WTC11 (cell line): ENCODE measurements at regions not wholly inside any gene's neighbourhood (a gene's known extent, or its start where the extent isn't known, plus 50 kb on each side); places are given as distances from the start of the nearest gene placed in this dataset.

Experiments used
- ATAC-seq: fragments of 200-7000 bp; cut with Tn5 transposase; 2 replicates; pipeline ENCODE4 v1.10.0; 2021; ENCODE audit warnings: mild to moderate bottlenecking, moderate library complexity
- CTCF ChIA-PET: fragments of 300-600 bp; sonication (Branson Sonifier 250); formaldehyde crosslinking; loops from one replicate; lab custom pipeline; 2021; ENCODE audit warnings: antibody characterized with exemption; lab: Charles Lee
- POLR2A ChIA-PET: fragments of 350-600 bp; sonication (Branson Sonifier 250); formaldehyde crosslinking; loops from one replicate; lab custom pipeline; 2021; ENCODE audit warnings: antibody characterized with exemption; lab: Charles Lee
- DNase-seq: peaks from one replicate; pipeline ENCODE4 v3.0.0; 2021; ENCODE audit warnings: low spot score
- H3K27ac Mint-ChIP-seq: 2 replicates; pipeline ENCODE4 v1.8.0; 2021; ENCODE audit warnings: mixed read lengths
- H3K27me3 Mint-ChIP-seq: 2 replicates; pipeline ENCODE4 v1.8.0; 2021; ENCODE audit warnings: low read depth, mild to moderate bottlenecking, moderate library complexity, mixed read lengths
- H3K36me3 Mint-ChIP-seq: 2 replicates; pipeline ENCODE4 v1.8.0; 2021; ENCODE audit warnings: mixed read lengths
- H3K4me1 Mint-ChIP-seq: 2 replicates; pipeline ENCODE4 v1.8.0; 2022; ENCODE audit warnings: mixed read lengths
- H3K4me3 Mint-ChIP-seq: 2 replicates; pipeline ENCODE4 v1.8.0; 2021; ENCODE audit warnings: mild to moderate bottlenecking, moderate library complexity, mixed read lengths
- H3K9me3 Mint-ChIP-seq: 2 replicates; pipeline ENCODE4 v1.8.0; 2021; ENCODE audit warnings: mixed read lengths
- AR ChIP-seq: fragments of 250-450 bp; sonication (Bioruptor Pico); IDR thresholded peaks from 2 replicates; pipeline ENCODE4 v1.9.0; 2021; ENCODE audit warnings: mild to moderate bottlenecking
- CBFB ChIP-seq: sonication (generic); formaldehyde crosslinking; IDR thresholded peaks from 2 replicates; pipeline ENCODE4 v1.8.1; 2022; ENCODE audit warnings: mild to moderate bottlenecking, low read depth, missing genetic modification reagents
- CREB1 ChIP-seq: sonication (generic); formaldehyde crosslinking; IDR thresholded peaks from 2 replicates; pipeline ENCODE4 v1.8.0; 2023; ENCODE audit warnings: mild to moderate bottlenecking, missing genetic modification reagents
- CREM ChIP-seq: sonication (generic); formaldehyde crosslinking; IDR thresholded peaks from 2 replicates; pipeline ENCODE4 v1.8.1; 2022; ENCODE audit warnings: mild to moderate bottlenecking, missing genetic modification reagents, moderate library complexity
- EMX1 ChIP-seq: fragments of 250-450 bp; sonication (Bioruptor Pico); IDR thresholded peaks from 2 replicates; pipeline ENCODE4 v1.8.0; 2021; ENCODE audit warnings: mild to moderate bottlenecking
- GABPB1 ChIP-seq: sonication (generic); formaldehyde crosslinking; IDR thresholded peaks from 2 replicates; pipeline ENCODE4 v1.8.1; 2023; ENCODE audit warnings: mild to moderate bottlenecking, missing genetic modification reagents
- GRHL2 ChIP-seq: fragments of 250-450 bp; sonication (Bioruptor Pico); IDR thresholded peaks from 2 replicates; pipeline ENCODE4 v1.8.0; 2022; ENCODE audit warnings: mild to moderate bottlenecking, moderate library complexity; ENCODE audit not compliant: insufficient replicate concordance, severe bottlenecking
- IRF2 ChIP-seq: sonication (generic); formaldehyde crosslinking; IDR thresholded peaks from 2 replicates; pipeline ENCODE4 v1.8.0; 2022; ENCODE audit warnings: low read depth, missing genetic modification reagents, borderline replicate concordance
- JAZF1 ChIP-seq: fragments of 250-450 bp; sonication (Bioruptor Pico); IDR thresholded peaks from 2 replicates; pipeline ENCODE4 v1.9.0; 2021; ENCODE audit warnings: moderate library complexity, mild to moderate bottlenecking, inconsistent platforms
- JUN ChIP-seq: sonication (generic); formaldehyde crosslinking; IDR thresholded peaks from 2 replicates; pipeline ENCODE4 v1.8.0; 2023; ENCODE audit warnings: mild to moderate bottlenecking, missing genetic modification reagents
- MXD4 ChIP-seq: fragments of 250-450 bp; sonication (Bioruptor Pico); IDR thresholded peaks from 2 replicates; pipeline ENCODE4 v1.8.0; 2021; ENCODE audit warnings: mild to moderate bottlenecking, moderate library complexity, borderline replicate concordance
- NR1H2 ChIP-seq: sonication (generic); formaldehyde crosslinking; IDR thresholded peaks from 2 replicates; pipeline ENCODE4 v1.9.0; 2021; ENCODE audit warnings: mild to moderate bottlenecking, moderate library complexity, missing genetic modification reagents
- PRRX2 ChIP-seq: fragments of 250-450 bp; sonication (Bioruptor Pico); IDR thresholded peaks from 2 replicates; pipeline ENCODE4 v1.8.0; 2021; ENCODE audit warnings: mild to moderate bottlenecking
- TP53 ChIP-seq: sonication (generic); formaldehyde crosslinking; IDR thresholded peaks from 2 replicates; pipeline ENCODE4 v1.8.1; 2023; ENCODE audit warnings: mild to moderate bottlenecking, missing genetic modification reagents
- ZBTB21 ChIP-seq: sonication (generic); formaldehyde crosslinking; IDR thresholded peaks from 2 replicates; pipeline ENCODE4 v1.8.1; 2023; ENCODE audit warnings: mild to moderate bottlenecking, missing genetic modification reagents, borderline replicate concordance
- ZMAT4 ChIP-seq: fragments of 250-450 bp; sonication (Bioruptor Pico); IDR thresholded peaks from 2 replicates; pipeline ENCODE4 v1.9.0; 2021; ENCODE audit warnings: mild to moderate bottlenecking
- ZNF219 ChIP-seq: sonication (generic); formaldehyde crosslinking; IDR thresholded peaks from 2 replicates; pipeline ENCODE4 v1.8.0; 2023; ENCODE audit warnings: missing genetic modification reagents, mild to moderate bottlenecking, borderline replicate concordance
- ZNF263 ChIP-seq: sonication (generic); formaldehyde crosslinking; IDR thresholded peaks from 2 replicates; pipeline ENCODE4 v1.8.1; 2022; ENCODE audit warnings: low read depth, mild to moderate bottlenecking, moderate library complexity, missing genetic modification reagents
- ZNF423 ChIP-seq: fragments of 250-450 bp; sonication (Bioruptor Pico); IDR thresholded peaks from 2 replicates; pipeline ENCODE4 v2.1.2; 2022; ENCODE audit warnings: mild to moderate bottlenecking, moderate library complexity
- TF ChIP-seq, protein P1 (sequence below): sonication (generic); formaldehyde crosslinking; IDR thresholded peaks from 2 replicates; pipeline ENCODE4 v1.8.0; 2023; ENCODE audit warnings: missing genetic modification reagents
- TF ChIP-seq, protein P2 (sequence below): sonication (generic); formaldehyde crosslinking; IDR thresholded peaks from 2 replicates; pipeline ENCODE4 v1.8.0; 2022; ENCODE audit warnings: mild to moderate bottlenecking, missing genetic modification reagents

- peaks cover 10% of the 10 kb centered on the region for H3K4me1 Mint-ChIP-seq
- ChIA-PET POLR2A (no interaction called here), CTCF (no interaction called here)
- ATAC-seq (no peak), DNase-seq (no peak)
- TF ChIP-seq PRRX2 (CRISPR knock-in tag), result no peak
- no peak for TF ChIP-seq ZNF263 (CRISPR knock-in tag)
- TF ChIP-seq JAZF1 (CRISPR knock-in tag), result no peak
- TF ChIP-seq, protein P1, sequence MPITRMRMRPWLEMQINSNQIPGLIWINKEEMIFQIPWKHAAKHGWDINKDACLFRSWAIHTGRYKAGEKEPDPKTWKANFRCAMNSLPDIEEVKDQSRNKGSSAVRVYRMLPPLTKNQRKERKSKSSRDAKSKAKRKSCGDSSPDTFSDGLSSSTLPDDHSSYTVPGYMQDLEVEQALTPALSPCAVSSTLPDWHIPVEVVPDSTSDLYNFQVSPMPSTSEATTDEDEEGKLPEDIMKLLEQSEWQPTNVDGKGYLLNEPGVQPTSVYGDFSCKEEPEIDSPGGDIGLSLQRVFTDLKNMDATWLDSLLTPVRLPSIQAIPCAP, result no peak
- no peak for TF ChIP-seq TP53 (CRISPR knock-in tag)
- TF ChIP-seq ZNF423 (CRISPR knock-in tag), result no peak
- TF ChIP-seq CREB1, result no peak
- TF ChIP-seq GRHL2, result no peak
- TF ChIP-seq, protein P2, sequence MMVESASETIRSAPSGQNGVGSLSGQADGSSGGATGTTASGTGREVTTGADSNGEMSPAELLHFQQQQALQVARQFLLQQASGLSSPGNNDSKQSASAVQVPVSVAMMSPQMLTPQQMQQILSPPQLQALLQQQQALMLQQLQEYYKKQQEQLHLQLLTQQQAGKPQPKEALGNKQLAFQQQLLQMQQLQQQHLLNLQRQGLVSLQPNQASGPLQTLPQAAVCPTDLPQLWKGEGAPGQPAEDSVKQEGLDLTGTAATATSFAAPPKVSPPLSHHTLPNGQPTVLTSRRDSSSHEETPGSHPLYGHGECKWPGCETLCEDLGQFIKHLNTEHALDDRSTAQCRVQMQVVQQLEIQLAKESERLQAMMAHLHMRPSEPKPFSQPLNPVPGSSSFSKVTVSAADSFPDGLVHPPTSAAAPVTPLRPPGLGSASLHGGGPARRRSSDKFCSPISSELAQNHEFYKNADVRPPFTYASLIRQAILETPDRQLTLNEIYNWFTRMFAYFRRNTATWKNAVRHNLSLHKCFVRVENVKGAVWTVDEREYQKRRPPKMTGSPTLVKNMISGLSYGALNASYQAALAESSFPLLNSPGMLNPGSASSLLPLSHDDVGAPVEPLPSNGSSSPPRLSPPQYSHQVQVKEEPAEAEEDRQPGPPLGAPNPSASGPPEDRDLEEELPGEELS (CRISPR knock-in tag), result no peak
- no peak for TF ChIP-seq CREM (CRISPR knock-in tag)
- no peak for TF ChIP-seq MXD4 (CRISPR knock-in tag)
- no peak for TF ChIP-seq GABPB1 (CRISPR knock-in tag)
- TF ChIP-seq IRF2 (CRISPR knock-in tag), result no peak
- no peak for TF ChIP-seq JUN (CRISPR knock-in tag)
- no peak for TF ChIP-seq NR1H2
- no peaks in the 10 kb centered on the region for H3K27me3 Mint-ChIP-seq
- no peak overlapping the region for H3K27ac Mint-ChIP-seq
- no peaks in the 10 kb centered on the region for H3K36me3 Mint-ChIP-seq
- no peak overlapping the region for H3K4me3 Mint-ChIP-seq
- H3K9me3 Mint-ChIP-seq, result peaks cover 5% of the 10 kb centered on the region; the same call in 1 of the 2 replicates
Measured at GRCh38 chr6:154649721-154650120, 83.5 kb upstream of the SCAF8 start.

- ATAC-seq, result no peak
- POLR2A ChIA-PET, result no interaction called here
Measured at GRCh38 chr6:154650351-154650750, 82.9 kb upstream of the SCAF8 start.

More at GRCh38 chr6:154650351-154650750, 82.9 kb upstream of the SCAF8 start:
- TF ChIP-seq ZMAT4 (CRISPR knock-in tag) (no peak), ZBTB21 (no peak), ZNF219 (CRISPR knock-in tag) (no peak), AR (CRISPR knock-in tag) (no peak), CBFB (CRISPR knock-in tag) (no peak), EMX1 (CRISPR knock-in tag) (no peak)
- Mint-ChIP-seq H3K36me3 (no peaks in the 10 kb centered on the region), H3K4me1 (peaks cover 10% of the 10 kb centered on the region), H3K27ac (no peak overlapping the region; the same call in 1 of the 2 replicates), H3K9me3 (peaks cover 5% of the 10 kb centered on the region; the same call in 1 of the 2 replicates), H3K4me3 (no peak overlapping the region), H3K27me3 (no peaks in the 10 kb centered on the region)
- DNase-seq, result no peak
- CTCF ChIA-PET, result no interaction called here
